WERI-Rb-1 (cell line): ENCODE measurements at regions not wholly inside any gene's neighbourhood (a gene's known extent, or its start where the extent isn't known, plus 50 kb on each side); places are given as distances from the start of the nearest gene placed in this dataset.

Source experiments
- DNase-seq: peaks from one replicate; pipeline ENCODE4 v3.0.0-alpha.2; 2020
- H3K27ac ChIP-seq: fragments of 250-450 bp; sonication (Bioruptor Pico); 2 replicates; pipeline ENCODE4 v1.5.1; 2020; ENCODE audit warnings: mild to moderate bottlenecking, moderate library complexity
- H3K27me3 ChIP-seq: fragments of 250-450 bp; sonication (Bioruptor Pico); 2 replicates; pipeline ENCODE4 v1.5.1; 2021; ENCODE audit warnings: mild to moderate bottlenecking, low read depth, moderate library complexity; ENCODE audit not compliant: insufficient read depth, severe bottlenecking
- H3K36me3 ChIP-seq: fragments of 250-450 bp; sonication (Bioruptor Pico); 2 replicates; pipeline ENCODE4 v1.5.1; 2020; ENCODE audit warnings: mild to moderate bottlenecking, moderate library complexity
- H3K4me3 ChIP-seq: 2 replicates; pipeline ENCODE4 v1.5.1; 2011; ENCODE audit warnings: low read depth, mild to moderate bottlenecking, control low read depth, low read length
- H3K9me3 ChIP-seq: fragments of 250-450 bp; sonication (Bioruptor Pico); 2 replicates; pipeline ENCODE4 v1.5.1; 2021; ENCODE audit warnings: mild to moderate bottlenecking, moderate library complexity; ENCODE audit not compliant: severe bottlenecking
- CTCF ChIP-seq: IDR thresholded peaks from 2 replicates; pipeline ENCODE4 v1.5.1; 2011; ENCODE audit warnings: low read depth, mild to moderate bottlenecking, control low read depth, inconsistent platforms, low read length

- H3K27ac ChIP-seq, result peak overlapping the region; percentile 69
- no peaks in the 10 kb centered on the region for H3K9me3 ChIP-seq
- TF ChIP-seq CTCF, result no peak
Observed at GRCh38 chr5:93674866-93675459, 66.4 kb downstream of the POU5F2 start.

GRCh38 chr5:93674138-93674537, 67.3 kb downstream of the POU5F2 start:
- Histone ChIP-seq H3K27me3 (no peaks in the 10 kb centered on the region), H3K9me3 (no peaks in the 10 kb centered on the region), H3K4me3 (peak overlapping the region; percentile 33), H3K27ac (peak overlapping the region; percentile 69), H3K36me3 (no peaks in the 10 kb centered on the region)
- TF ChIP-seq CTCF, result no peak
- DNase-seq, result peak; percentile 82

More at GRCh38 chr5:93674866-93675459, 66.4 kb downstream of the POU5F2 start:
- Histone ChIP-seq H3K4me3 (no peak overlapping the region), H3K27me3 (no peaks in the 10 kb centered on the region), H3K36me3 (no peaks in the 10 kb centered on the region)
- no peak for DNase-seq

GRCh38 chr5:93673316-93673954, 68.0 kb downstream of the POU5F2 start:
- Histone ChIP-seq H3K27me3 (no peaks in the 10 kb centered on the region), H3K27ac (peak overlapping the region; percentile 69), H3K4me3 (peak overlapping the region; percentile 33), H3K9me3 (no peaks in the 10 kb centered on the region), H3K36me3 (no peaks in the 10 kb centered on the region)
- no peak for DNase-seq
- TF ChIP-seq CTCF, result no peak

GRCh38 chr5:93665648-93666047, 75.8 kb downstream of the POU5F2 start:
- no peak for TF ChIP-seq CTCF
- Histone ChIP-seq H3K4me3 (no peak overlapping the region), H3K27ac (no peak overlapping the region), H3K9me3 (no peaks in the 10 kb centered on the region), H3K27me3 (no peaks in the 10 kb centered on the region), H3K36me3 (no peaks in the 10 kb centered on the region)
- no peak for DNase-seq

DNA sequence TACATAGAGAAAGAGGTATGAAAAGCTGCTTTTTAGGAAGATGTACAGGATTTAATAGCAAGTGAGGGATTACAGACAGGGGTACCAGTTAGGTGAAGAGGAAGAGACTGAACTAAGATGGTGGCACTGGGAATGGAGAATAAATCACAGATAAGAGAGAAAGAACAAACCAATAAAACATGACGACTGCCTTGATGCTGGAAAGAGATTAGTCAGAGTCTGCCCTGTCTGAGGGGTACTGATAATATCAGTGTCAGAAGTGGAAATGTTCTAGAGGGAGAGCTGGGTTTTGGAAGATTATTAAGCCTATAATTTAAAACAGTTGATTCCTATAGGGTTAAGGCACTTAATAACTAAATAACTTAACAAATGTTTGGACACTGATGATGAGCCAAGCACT, 77.7 kb downstream of the NR2F1 start:
- no peaks in the 10 kb centered on the region for H3K9me3 ChIP-seq
- no peaks in the 10 kb centered on the region for H3K36me3 ChIP-seq
- DNase-seq, result no peak
- H3K27me3 ChIP-seq, result no peaks in the 10 kb centered on the region
- no peak for TF ChIP-seq CTCF
- no peak overlapping the region for H3K4me3 ChIP-seq
- H3K27ac ChIP-seq, result no peak overlapping the region

DNA sequence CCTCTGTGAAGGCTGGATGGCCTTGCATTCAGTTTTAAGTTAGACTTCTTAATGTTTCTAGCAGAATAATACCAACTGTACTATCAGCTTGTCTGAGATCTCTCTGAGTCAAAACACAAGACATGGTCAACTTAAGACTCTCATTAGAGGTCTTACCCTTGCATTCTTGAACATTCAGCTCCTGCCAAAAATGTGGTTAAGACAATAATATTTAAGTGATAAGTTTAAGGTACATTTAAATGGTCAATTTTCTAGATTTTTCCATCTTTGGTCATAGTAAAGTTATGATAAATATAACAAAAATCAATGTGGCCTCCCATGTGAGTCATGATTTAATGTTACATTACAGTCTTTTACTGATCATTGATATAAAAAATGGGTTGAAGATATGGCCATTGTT, 75.0 kb downstream of the NR2F1 start:
- no peak for TF ChIP-seq CTCF
- no peak overlapping the region for H3K4me3 ChIP-seq
- H3K27me3 ChIP-seq, result no peaks in the 10 kb centered on the region
- H3K36me3 ChIP-seq, result no peaks in the 10 kb centered on the region
- no peak for DNase-seq
- H3K27ac ChIP-seq, result no peak overlapping the region
- H3K9me3 ChIP-seq, result no peaks in the 10 kb centered on the region
